Ishikawa (cell line): ENCODE measurements at regions not wholly inside any gene's neighbourhood (a gene's known extent, or its start where the extent isn't known, plus 50 kb on each side); places are given as distances from the start of the nearest gene placed in this dataset.

Source experiments
- CEBPB ChIP-seq: IDR thresholded peaks from 2 replicates; pipeline ENCODE4 v1.6.1; 2012
- CREB1 ChIP-seq: IDR thresholded peaks from 2 replicates; pipeline ENCODE4 v1.6.1; 2012; ENCODE audit warnings: low read depth
- EGR1 ChIP-seq: IDR thresholded peaks from 2 replicates; pipeline ENCODE4 v1.6.1; 2012
- EP300 ChIP-seq: IDR thresholded peaks from 2 replicates; pipeline ENCODE4 v1.6.1; 2012; ENCODE audit warnings: borderline replicate concordance
- FOXM1 ChIP-seq: IDR thresholded peaks from 2 replicates; pipeline ENCODE4 v1.6.1; 2012; ENCODE audit warnings: low read depth, borderline replicate concordance
- MAX ChIP-seq: IDR thresholded peaks from 2 replicates; pipeline ENCODE4 v1.6.1; 2012
- NFIC ChIP-seq: IDR thresholded peaks from 2 replicates; pipeline ENCODE4 v1.6.1; 2012
- RAD21 ChIP-seq: IDR thresholded peaks from 2 replicates; pipeline ENCODE4 v1.6.1; 2012; ENCODE audit warnings: low read depth
- REST ChIP-seq: IDR thresholded peaks from 2 replicates; pipeline ENCODE4 v1.6.1; 2012; ENCODE audit warnings: low read depth, mild to moderate bottlenecking
- TAF1 ChIP-seq: IDR thresholded peaks from 2 replicates; pipeline ENCODE4 v1.6.1; 2012; ENCODE audit warnings: low read depth, mild to moderate bottlenecking
- TCF12 ChIP-seq: IDR thresholded peaks from 2 replicates; pipeline ENCODE4 v1.6.1; 2012; ENCODE audit warnings: low read depth
- TEAD4 ChIP-seq: IDR thresholded peaks from 2 replicates; pipeline ENCODE4 v1.6.1; 2012
- USF1 ChIP-seq: IDR thresholded peaks from 2 replicates; pipeline ENCODE4 v1.6.1; 2012
- YY1 ChIP-seq: IDR thresholded peaks from 2 replicates; pipeline ENCODE4 v1.6.1; 2012; ENCODE audit warnings: low read depth
- ZBTB7A ChIP-seq: IDR thresholded peaks from 2 replicates; pipeline ENCODE4 v1.6.1; 2012; ENCODE audit warnings: low read depth

GRCh38 chr3:132804498-132804897 is 82.3 kb upstream of the NPHP3 start:
- 0 out of 2 replicates have a peak, but pooled peaks have one; percentile 42 for TF ChIP-seq TEAD4
- TF ChIP-seq FOXM1 = no peak
- no peak for TF ChIP-seq REST

- TF ChIP-seq EP300 (no peak), REST (no peak), CEBPB (no peak), ZBTB7A (no peak), MAX (no peak), USF1 (no peak), TAF1 (no peak), YY1 (no peak), CREB1 (no peak), TCF12 (no peak), NFIC (no peak), RAD21 (no peak), FOXM1 (no peak), EGR1 (no peak), TEAD4 (no peak)
Observed at GRCh38 chr3:132803889-132804288, 81.7 kb upstream of the NPHP3 start.

GRCh38 chr3:132800958-132801357 is 78.7 kb upstream of the NPHP3 start:
- TF ChIP-seq EP300 (no peak), REST (no peak), TEAD4 (no peak), RAD21 (no peak), MAX (no peak), TAF1 (no peak), NFIC (no peak), CEBPB (no peak), EGR1 (no peak), YY1 (no peak), CREB1 (no peak), FOXM1 (no peak), TCF12 (no peak), USF1 (no peak), ZBTB7A (no peak)

GRCh38 chr3:132790806-132791205 is 68.6 kb upstream of the NPHP3 start:
- TF ChIP-seq EP300 (no peak), RAD21 (no peak), TAF1 (no peak), TEAD4 (no peak), USF1 (no peak), CREB1 (no peak), EGR1 (no peak)

- no peak for TF ChIP-seq ZBTB7A
- no peak for TF ChIP-seq MAX
- no peak for TF ChIP-seq EGR1
- TF ChIP-seq TAF1 = no peak
- no peak for TF ChIP-seq FOXM1
- no peak for TF ChIP-seq CREB1
- no peak for TF ChIP-seq CEBPB
- TF ChIP-seq NFIC = no peak
- TF ChIP-seq TEAD4 = no peak
- TF ChIP-seq YY1 = no peak
- TF ChIP-seq USF1 = no peak
- TF ChIP-seq REST = no peak
- no peak for TF ChIP-seq TCF12
- TF ChIP-seq RAD21 = no peak
Observed at GRCh38 chr3:132789959-132790358, 67.8 kb upstream of the NPHP3 start.
